ENCODE measurements at regions not wholly inside any gene's neighbourhood (a gene's known extent, or its start where the extent isn't known, plus 50 kb on each side); places are given as distances from the start of the nearest gene placed in this dataset.

DNA sequence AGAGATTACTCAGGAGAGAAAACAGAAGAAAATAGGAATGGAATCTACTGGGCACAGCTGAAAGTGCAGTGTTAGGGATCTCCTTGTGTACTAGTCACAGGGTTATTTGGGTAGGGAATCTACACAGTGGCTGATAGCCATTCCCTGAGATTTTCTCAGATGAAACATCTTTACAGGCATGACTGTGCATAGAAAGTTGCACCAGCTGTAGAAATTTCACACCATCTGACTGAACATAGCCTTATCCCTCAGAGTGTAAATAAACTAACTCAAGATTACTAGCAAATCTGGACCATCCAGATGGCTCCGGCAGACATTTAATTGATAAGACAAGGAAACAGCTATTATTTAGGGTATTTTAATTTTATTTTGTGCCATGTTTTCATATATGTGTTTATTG is 2053.5 kb upstream of the TENM3 start:
- TF ChIP-seq, protein P1, sequence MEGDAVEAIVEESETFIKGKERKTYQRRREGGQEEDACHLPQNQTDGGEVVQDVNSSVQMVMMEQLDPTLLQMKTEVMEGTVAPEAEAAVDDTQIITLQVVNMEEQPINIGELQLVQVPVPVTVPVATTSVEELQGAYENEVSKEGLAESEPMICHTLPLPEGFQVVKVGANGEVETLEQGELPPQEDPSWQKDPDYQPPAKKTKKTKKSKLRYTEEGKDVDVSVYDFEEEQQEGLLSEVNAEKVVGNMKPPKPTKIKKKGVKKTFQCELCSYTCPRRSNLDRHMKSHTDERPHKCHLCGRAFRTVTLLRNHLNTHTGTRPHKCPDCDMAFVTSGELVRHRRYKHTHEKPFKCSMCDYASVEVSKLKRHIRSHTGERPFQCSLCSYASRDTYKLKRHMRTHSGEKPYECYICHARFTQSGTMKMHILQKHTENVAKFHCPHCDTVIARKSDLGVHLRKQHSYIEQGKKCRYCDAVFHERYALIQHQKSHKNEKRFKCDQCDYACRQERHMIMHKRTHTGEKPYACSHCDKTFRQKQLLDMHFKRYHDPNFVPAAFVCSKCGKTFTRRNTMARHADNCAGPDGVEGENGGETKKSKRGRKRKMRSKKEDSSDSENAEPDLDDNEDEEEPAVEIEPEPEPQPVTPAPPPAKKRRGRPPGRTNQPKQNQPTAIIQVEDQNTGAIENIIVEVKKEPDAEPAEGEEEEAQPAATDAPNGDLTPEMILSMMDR (conservative IDR thresholded peaks at IDR 0.05; ENCODE audit: low read depth, low read length) = no peak
- TF ChIP-seq EZH2 (IDR thresholded peaks at IDR 0.05; ENCODE audit: borderline replicate concordance, low read depth, low read length, poor library complexity, severe bottlenecking) = no peak
